GM19043 (cell line): ENCODE measurements at regions not wholly inside any gene's neighbourhood (a gene's known extent, or its start where the extent isn't known, plus 50 kb on each side); places are given as distances from the start of the nearest gene placed in this dataset.

Experiments
- ATAC-seq: cut with Tn5 transposase; IDR thresholded peaks from one replicate; pipeline ENCODE4 v1.9.1; 2021; ENCODE audit warnings: low read depth; ENCODE audit not compliant: unreplicated experiment

DNA sequence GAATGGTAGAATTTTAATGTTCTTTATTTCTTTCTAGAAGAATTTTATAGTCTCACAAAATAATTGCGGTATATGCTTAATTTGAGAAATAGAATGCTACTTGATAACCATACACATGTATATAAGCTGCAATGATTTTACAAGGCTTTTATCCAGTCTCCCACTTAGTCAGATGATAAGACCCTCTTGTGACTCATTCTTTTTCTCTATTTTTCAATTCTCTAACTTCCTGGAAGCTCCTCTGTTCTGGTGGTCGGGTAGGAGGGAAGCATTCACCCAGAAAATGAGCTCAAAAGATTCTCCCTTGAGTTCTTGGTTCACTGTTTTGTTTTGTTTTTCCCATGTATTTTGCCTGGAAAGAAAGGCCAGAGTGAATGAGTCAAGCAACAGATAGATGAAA is 546.6 kb downstream of the INHBA start:
- no peak for ATAC-seq

GRCh38 chr7:41153268-41153667 is 549.6 kb downstream of the INHBA start:
- ATAC-seq: no peak

DNA sequence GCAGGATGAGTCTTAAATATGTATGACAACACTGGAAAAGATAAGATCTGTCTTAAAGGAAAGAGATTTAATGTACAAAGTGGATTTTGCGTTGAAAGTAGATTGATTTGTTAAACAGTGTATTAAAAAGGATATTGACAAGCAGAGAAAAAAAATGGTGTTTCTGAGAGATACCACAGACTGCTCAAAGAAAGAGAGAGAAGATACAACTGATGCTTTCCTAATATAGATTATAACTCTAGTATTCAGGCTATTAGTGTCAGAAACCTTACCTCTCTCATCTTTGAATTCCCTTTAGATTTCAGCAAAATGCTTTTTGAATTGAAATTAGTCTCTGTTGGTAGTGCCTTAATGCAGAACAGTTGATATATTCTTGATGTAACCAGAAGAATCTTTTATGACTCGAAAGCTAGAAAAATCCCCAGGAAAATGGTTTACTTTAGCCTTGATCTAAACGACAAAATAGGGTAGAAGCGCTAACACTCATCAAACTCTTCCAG is 550.7 kb downstream of the INHBA start:
- no peak for ATAC-seq

DNA sequence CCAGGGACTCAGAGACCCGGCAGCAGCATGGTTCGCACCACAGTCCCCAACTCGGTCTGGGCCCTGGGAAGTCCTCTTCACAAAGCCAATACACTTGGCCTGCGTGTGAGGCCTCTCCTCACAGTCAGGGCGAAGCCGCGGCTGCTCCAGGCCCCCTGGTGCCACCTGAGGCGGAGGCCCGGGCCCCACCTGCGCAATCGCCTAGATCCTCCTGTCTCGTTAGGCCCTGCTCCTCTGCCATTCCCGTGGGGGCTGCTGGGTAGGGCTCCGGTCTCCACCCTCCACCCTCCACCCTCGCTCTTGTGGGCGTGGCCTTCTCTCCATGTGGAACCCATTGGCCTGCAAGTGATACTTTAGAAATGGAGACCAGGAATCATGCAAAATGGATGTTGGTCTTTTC is 553.3 kb downstream of the INHBA start:
- ATAC-seq: no peak

- ATAC-seq: no peak
Observed at GRCh38 chr7:41148521-41148951, 554.4 kb downstream of the INHBA start.

GRCh38 chr7:41147606-41148485 is 555.0 kb downstream of the INHBA start:
- ATAC-seq: no peak

GRCh38 chr7:41146429-41146828 is 556.5 kb downstream of the INHBA start:
- ATAC-seq: no peak

DNA sequence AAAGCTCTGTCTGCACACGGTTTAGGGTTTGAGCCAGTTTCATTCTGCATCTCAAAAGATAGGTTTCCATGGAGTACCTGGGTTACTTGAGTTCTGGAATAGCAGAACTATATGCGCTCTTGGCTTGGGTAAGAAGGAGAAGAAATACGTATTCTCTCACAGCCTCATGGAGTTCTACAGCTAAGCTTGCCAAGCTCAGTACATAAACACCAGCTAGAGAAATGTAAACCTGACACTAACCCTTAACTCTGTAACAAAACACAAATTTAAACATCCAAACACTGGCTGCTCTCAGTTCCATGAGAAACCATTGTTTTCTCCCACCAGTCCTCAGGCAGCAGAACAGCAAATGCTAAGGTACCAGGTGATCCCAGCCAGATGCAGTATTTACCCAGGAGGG is 557.2 kb downstream of the INHBA start:
- ATAC-seq: no peak

DNA sequence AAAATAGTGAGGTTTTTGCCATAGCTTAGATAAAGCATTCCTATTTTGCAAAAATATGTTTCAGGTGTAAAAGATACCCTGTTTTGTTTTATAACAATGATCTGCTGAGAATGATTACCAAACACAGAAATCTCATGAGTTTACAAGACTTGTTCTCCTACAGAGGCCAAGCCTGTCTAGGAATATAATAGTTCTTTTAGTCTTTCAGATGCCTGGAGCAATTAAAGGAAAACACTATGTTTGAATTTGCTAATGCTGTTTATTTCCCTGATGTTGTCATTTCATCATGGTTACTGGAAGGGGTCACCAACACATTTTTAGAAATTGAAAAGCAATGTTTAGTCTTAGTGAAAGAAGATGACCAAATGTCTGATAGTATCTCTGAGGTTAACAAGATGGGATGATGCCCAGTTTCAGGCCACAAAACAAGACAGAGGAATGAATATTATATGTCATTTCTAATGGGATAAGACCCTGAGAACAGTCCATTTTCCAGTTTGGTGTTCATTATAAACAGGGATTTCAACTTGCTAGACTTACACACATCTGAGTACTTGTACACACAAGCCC is 559.9 kb downstream of the INHBA start:
- no peak for ATAC-seq

- no peak for ATAC-seq
Observed at GRCh38 chr7:41139789-41140188, 563.1 kb downstream of the INHBA start.

DNA sequence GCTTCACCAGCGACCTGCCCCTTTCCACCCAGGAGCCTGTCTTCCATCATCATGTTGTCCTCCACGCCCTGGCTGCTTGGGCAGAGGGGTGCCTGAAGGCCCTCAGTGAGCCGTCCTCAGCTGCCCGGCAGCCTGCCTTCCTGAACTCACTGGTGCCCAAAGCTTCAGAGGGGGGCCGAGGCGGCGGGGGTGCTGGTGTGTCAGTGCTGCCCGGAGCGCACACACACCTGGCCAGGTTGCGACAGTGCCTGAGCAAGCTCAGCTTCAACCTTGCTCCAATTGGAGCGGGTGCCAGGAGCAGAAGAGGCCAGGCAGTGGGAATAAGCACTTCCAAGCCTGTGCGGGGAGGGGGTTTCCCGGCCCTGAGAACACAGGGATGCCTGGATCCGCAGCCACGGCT is 566.3 kb downstream of the INHBA start:
- no peak for ATAC-seq

GRCh38 chr7:41135511-41135910 is 567.4 kb downstream of the INHBA start:
- ATAC-seq: no peak

- ATAC-seq: peak; percentile 78
Observed at GRCh38 chr7:41134300-41135255, 568.3 kb downstream of the INHBA start.

- ATAC-seq: peak; percentile 13
Observed at GRCh38 chr7:41133690-41134299, 569.1 kb downstream of the INHBA start.

GRCh38 chr7:41131956-41132355 is 570.9 kb downstream of the INHBA start:
- no peak for ATAC-seq

GRCh38 chr7:41130561-41131236 is 572.2 kb downstream of the INHBA start:
- no peak for ATAC-seq

DNA sequence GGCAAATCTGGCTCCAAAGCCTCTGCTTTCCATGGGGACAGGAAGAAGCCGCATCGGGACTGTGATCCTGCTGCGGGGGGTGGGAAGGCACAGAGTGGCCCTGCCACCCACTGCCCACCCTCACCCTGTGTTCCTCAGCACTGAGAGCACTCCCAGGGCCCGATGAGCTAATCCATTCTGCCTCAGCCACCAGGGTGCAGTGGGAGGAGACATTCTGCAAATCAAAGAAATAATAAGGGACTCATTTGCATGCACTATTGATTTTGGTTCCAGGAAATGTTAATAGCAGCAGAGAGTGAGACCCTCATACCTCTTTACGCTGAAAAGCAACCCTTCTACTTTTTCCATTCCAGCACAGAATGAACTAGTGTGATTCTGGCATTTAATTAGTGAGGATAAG is 572.8 kb downstream of the INHBA start:
- no peak for ATAC-seq

DNA sequence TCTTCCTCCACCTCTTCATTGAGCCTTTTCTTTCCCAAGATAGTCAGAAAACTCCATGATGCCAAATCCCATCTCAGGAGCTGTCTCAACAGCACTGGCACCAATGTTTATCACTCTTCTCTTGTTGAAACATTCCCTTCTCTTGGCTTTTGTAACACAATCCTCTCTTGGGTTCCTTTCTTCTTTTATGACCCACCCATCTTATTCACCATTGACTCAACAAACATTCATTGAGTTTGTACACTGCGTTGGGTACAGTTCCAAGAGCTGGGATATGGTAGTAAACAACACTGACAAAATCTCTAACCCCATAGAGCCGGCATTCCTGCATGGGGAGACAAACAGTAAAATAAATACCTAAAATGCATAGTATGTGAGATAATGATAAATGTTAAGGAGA is 577.5 kb downstream of the INHBA start:
- no peak for ATAC-seq

DNA sequence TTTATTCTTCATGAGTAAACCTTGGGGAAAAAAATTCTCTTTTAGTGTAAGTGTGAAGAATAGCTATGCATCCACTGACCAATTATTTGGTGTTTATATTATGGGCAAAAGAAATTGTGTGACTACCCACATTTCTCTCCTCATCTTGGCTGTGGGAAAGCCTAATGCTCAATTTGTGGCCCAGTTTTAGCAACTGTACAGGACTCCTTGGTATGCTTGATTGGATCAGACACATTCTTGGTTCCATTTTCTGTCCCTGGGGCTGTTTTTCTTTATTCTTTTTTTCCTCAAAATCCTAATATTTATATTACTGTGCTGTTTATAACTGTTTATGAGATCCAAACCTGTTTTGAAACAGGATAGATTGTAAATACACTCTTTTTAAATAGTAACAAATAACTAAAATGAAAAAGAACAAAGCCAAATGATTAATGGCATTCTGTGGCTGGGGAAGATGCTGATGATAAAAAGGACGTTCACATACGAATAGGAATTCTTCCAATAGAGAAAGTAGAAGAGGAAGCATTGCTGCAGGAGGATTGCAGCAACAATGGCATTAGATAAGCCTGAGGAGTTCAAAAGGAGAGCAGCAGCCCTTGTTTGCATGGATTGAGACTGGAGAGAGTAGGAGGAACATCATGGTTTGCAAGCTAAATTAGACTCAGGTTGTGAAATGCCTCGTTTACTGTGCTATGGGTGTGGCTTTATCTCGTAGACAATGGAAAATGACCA is 580.5 kb downstream of the INHBA start:
- ATAC-seq: no peak
